ENCODE measurements at regions not wholly inside any gene's neighbourhood (a gene's known extent, or its start where the extent isn't known, plus 50 kb on each side); places are given as distances from the start of the nearest gene placed in this dataset.

DNA sequence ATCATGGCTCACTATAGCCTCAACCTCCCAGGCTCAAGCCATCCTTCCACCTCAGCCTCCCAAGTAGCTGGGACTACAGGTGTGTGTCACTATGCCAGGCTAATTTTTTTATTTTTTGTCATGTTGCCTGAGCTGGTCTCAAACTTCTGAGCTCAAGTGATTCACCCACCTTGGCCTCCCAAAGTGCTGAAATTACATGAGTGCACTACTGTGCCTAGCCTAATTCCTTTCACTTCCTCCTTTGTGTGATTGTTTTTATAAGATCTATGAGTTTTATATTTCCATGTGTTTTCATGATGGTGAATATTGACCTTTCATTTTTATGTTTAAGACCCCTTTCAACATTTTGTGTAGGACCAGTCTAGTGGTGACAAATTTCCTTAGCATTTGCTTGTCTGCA is 55.2 kb upstream of the IL12B start:
- no peak for DNase-seq

DNA sequence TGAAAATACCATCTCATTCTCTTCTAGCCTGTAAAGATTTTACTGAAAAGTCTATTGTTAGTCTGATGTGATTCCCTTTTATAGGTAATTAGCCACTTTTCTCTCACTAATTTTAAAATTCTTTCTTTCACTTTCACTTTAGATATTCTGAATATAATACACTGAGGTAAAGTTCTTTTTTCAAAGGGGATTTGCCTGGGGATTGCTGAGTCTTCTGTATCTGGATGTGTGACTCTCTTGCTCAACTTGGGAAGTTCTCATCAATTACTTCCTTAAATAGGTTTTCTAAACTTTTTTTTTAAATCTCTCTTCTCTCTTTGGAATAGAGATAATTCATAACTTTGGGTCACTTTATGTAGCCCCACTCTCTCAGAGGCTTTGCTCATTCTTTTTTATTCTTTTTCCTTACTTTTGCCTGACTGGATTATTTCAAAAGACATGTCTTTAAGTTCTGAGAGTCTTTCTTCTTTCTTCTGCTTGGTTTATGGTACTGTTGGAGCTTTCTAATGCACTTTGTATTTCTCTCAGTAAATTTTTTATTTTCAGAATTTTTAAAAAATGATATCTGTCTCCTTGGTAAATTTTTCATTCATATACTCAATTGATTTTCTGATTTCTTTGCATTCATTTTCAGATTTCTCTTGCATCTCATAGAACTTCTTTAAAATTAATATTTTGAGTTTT is 55.9 kb upstream of the IL12B start:
- DNase-seq: no peak

- no peak for DNase-seq
These were observed 62.6 kb upstream of the IL12B start for GRCh38 chr5:159392871-159393270.

- no peak for DNase-seq
These were observed 63.6 kb upstream of the IL12B start for GRCh38 chr5:159393854-159394274.

GRCh38 chr5:159395202-159395601 is 64.9 kb upstream of the IL12B start:
- no peak for DNase-seq

DNA sequence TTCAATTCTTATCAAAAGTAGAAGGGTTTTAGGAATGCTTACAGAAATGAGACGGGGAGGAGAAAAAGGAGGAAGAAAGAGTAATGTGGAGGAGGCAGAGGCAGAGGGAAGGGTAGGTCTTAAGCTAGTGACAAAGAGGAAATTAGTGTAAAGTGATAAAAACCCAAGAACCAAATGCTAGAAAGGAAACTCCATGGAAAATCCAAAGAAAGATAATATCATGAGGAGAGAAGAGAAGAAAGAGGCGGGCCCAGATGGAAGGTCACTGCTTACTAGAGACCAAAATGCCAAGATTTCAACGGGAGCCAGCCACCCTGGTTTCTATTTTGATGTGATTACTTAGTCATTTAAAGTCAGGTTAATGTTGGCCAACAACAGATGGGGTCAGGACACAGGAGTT is 68.6 kb upstream of the IL12B start:
- DNase-seq: no peak

- no peak for DNase-seq
These were observed 70.2 kb upstream of the IL12B start for GRCh38 chr5:159400476-159400875.

DNA sequence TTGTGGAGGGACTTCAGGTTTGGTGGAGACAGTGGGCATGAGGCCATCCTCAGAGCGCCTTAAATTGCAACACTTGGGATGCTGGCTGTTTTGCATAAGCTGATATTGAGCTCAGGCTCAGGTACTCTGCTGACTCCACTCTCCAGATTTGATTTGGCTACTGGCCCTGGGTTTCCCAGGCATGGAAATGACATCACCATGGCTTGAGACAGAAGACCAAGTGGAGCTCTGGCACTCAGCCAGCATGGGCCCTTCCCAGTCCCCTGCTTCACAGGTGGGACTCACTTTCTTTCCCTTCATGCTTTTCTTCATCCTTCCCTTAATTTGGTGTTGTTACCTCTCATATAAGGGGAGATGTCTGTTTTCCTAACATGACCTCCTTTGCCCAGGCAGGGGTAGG is 72.0 kb upstream of the IL12B start:
- DNase-seq: no peak

DNA sequence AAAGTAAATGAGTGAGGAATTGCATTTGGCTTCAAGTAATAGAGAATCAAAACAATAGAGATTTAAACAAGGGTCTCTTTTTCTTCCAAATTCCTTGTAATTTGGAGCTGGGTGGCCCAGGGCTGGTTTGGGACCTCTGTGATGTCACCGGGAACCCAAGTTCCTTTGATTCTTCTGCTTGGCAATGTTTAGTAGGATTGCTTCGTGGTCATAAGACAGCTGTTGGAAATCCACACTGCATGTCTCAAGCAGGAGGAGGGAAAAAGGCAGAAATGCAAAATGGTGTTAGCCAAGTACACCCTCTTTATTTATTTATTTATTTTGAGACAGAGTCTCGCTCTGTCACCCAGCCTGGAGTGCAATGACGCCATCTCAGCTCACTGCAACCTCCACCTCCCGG is 72.6 kb upstream of the IL12B start:
- no peak for DNase-seq

GRCh38 chr5:159403906-159404681 is 73.8 kb upstream of the IL12B start:
- no peak for DNase-seq

- DNase-seq: no peak
These were observed 75.3 kb upstream of the IL12B start for GRCh38 chr5:159405611-159406031.

- no peak for DNase-seq
These were observed 76.3 kb upstream of the IL12B start for GRCh38 chr5:159406571-159406970.

GRCh38 chr5:159409801-159410200 is 79.5 kb upstream of the IL12B start:
- no peak for DNase-seq

GRCh38 chr5:159410480-159410879 is 80.2 kb upstream of the IL12B start:
- no peak for DNase-seq

DNA sequence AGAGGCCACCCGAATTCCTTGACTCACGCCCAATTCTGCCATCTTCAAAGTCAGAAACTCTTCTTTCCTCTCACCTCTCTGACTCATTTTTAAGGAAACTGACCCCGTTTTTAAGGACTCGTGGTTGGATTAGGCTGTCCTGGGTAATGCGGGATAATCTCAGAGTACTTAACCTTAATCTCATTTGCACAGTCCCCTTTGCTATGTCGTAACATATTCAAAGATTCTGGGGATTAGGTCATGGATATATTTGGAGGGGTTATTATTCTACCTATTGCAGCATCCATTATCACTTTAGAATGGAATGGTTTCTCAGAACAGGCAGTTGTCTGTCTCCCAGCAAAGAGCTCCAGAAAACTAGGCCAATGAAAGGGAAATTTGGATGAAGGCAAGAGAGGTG is 80.8 kb upstream of the IL12B start:
- DNase-seq: no peak

DNA sequence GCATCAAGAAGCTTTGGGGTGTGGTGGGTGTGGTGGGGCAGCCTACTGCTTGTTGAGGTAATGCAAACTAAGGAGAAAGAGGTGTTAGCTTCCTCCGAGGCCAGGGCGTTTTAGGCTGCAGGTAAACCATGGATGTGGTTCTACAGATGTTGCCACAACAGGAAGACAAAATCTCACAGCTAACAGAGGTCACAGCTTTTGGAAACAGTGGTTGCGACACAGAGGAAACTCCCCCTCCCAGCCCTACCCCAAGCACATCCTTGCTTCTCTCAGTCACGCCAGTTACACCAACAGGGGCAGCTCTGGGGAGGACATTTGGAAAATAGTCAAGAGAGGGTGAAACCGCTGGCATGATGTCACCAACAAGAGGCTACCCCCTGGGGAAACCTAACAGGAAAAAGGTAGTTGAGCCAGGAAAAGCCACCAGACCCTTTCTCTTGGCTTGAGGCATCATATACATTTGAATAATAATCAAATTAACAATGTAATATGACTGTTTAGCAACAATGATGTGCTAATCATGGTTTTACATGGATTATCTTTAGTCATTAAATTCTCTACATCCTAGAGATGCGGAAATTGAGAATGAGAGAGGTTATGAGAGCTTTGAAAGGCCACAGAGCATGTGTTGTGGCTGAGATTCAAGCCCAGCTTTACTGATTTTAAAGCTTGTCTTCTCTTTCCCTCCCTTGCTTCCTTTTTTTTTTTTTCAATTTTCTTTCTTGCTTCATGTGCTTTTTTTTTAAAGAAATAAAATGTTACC is 82.2 kb upstream of the IL12B start:
- no peak for DNase-seq

- DNase-seq: no peak
These were observed 83.7 kb upstream of the IL12B start for GRCh38 chr5:159414021-159414420.

GRCh38 chr5:159415301-159415937 is 85.1 kb upstream of the IL12B start:
- no peak for DNase-seq

GRCh38 chr5:159416438-159416837 is 86.2 kb upstream of the IL12B start:
- no peak for DNase-seq

GRCh38 chr5:159417170-159417569 is 86.9 kb upstream of the IL12B start:
- DNase-seq: no peak

GRCh38 chr5:159419576-159419975 is 89.3 kb upstream of the IL12B start:
- DNase-seq: no peak

DNA sequence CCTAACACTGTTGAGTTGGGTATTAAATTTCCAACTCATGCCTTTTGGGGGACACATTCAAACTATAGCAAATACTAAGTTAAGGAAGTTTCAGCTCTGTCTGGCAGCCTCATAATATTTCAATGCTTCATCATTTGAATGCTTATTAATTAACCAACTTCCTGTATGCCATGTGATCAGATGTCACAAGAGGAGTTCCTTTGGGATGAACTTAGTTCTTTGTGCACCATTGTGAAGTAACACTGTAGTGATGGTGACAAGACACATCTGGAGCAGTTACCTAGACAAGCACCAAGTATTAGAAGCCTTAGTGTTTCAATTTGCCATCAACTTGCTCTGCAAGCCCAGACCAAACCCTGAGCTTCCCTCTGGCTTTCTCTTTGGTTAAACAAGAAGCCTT is 90.7 kb upstream of the IL12B start:
- no peak for DNase-seq

GRCh38 chr5:159422361-159422760 is 92.1 kb upstream of the IL12B start:
- DNase-seq: no peak

Measured in midbrain (tissue), 1 donor.